ENCODE measurements at regions not wholly inside any gene's neighbourhood (a gene's known extent, or its start where the extent isn't known, plus 50 kb on each side); places are given as distances from the start of the nearest gene placed in this dataset.

DNA sequence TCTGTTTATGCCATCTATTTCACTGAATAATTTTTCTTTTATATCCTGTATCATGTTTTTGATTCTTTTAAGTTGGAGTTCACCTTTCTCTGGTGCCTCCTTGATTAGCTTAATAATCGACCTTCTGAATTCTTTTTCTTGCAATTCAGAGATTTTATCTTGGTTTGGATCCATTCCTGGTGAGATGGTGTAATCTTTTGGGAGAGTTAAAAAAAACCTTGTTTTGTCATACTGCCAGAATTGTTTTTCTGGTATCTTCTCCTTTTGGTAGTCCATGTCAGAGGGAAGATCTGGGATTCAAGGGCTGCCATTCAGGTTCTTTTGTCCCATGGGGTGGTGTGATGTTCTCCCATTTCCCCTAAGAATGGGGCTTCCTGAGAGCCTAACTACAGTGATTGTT, 800.8 kb upstream of the TYRP1 start:
- TF ChIP-seq, protein P1, sequence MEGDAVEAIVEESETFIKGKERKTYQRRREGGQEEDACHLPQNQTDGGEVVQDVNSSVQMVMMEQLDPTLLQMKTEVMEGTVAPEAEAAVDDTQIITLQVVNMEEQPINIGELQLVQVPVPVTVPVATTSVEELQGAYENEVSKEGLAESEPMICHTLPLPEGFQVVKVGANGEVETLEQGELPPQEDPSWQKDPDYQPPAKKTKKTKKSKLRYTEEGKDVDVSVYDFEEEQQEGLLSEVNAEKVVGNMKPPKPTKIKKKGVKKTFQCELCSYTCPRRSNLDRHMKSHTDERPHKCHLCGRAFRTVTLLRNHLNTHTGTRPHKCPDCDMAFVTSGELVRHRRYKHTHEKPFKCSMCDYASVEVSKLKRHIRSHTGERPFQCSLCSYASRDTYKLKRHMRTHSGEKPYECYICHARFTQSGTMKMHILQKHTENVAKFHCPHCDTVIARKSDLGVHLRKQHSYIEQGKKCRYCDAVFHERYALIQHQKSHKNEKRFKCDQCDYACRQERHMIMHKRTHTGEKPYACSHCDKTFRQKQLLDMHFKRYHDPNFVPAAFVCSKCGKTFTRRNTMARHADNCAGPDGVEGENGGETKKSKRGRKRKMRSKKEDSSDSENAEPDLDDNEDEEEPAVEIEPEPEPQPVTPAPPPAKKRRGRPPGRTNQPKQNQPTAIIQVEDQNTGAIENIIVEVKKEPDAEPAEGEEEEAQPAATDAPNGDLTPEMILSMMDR (IDR thresholded peaks at IDR 0.05) = no peak
- no peak for TF ChIP-seq POLR2A (IDR thresholded peaks at IDR 0.05)
- TF ChIP-seq POLR2AphosphoS5 (IDR thresholded peaks at IDR 0.05; ENCODE audit: insufficient read depth in 1 of 2, low read depth in 1 of 2) = no peak
- Histone ChIP-seq H3K27me3 (no peaks in the 10 kb centered on the region), H3K4me3 (no peak overlapping the region), H3K4me1 (no peaks in the 10 kb centered on the region), H3K27ac (no peak overlapping the region), H3K9me3 (no peaks in the 10 kb centered on the region), H3K36me3 (no peaks in the 10 kb centered on the region)
- DNase-seq (ENCODE audit: extremely low spot score in 2 of 2) = no peak
- intact Hi-C loops (cut with DNase I) = no loop called here

DNA sequence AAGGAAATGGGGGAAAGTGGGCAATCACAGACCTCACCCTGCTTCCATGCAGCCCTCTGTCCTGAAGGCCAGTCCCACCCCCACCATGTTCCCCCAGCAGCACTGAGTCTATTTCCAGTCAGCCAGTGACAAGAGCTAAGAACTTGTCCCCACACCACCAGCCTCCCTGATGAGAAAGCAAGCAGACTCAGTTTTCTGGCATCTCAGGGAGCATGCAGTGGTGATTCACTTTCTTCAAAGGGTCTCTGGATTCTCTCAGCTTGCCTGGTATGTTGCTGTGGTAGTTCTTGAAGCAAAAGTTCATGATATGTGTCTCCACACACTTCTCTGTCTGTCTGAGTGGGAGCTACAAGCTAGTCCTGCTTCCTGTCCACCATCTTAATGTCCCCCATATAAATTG, 799.9 kb upstream of the TYRP1 start:
- H3K4me3 ChIP-seq = no peak overlapping the region

DNA sequence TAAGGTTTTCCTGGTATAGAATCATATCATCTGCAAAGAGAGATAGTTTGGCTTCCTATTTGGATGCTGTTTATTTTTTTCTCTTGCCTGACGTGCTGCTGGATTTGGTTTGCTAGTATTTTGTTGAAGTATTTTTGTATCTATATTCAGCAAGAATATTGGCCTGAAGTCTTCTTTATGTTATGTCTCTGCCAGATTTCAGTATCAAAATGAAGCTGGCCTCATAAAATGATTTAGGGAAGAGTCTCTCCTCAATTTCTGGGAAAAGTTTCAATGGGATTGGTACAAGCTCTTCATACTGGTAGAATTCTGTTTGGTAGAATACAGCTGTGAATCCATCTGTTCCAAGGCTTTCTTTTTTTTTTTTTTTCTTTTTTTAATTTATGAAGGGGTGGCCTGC, 799.0 kb upstream of the TYRP1 start:
- H3K4me3 ChIP-seq = no peak overlapping the region
- no peaks in the 10 kb centered on the region for H3K9me3 ChIP-seq
- TF ChIP-seq, protein P1 (IDR thresholded peaks at IDR 0.05) = no peak
- TF ChIP-seq POLR2AphosphoS5 (IDR thresholded peaks at IDR 0.05; ENCODE audit: insufficient read depth in 1 of 2, low read depth in 1 of 2) (no peak), POLR2A (IDR thresholded peaks at IDR 0.05) (no peak)
- intact Hi-C loops (cut with DNase I) = no loop called here
- H3K36me3 ChIP-seq = no peaks in the 10 kb centered on the region
- no peaks in the 10 kb centered on the region for H3K27me3 ChIP-seq
- H3K4me1 ChIP-seq = no peaks in the 10 kb centered on the region
- DNase-seq (ENCODE audit: extremely low spot score in 2 of 2) = no peak
- H3K27ac ChIP-seq = no peak overlapping the region

More for the DNA sequence above, 799.9 kb upstream of the TYRP1 start:
- DNase-seq (ENCODE audit: extremely low spot score in 2 of 2) = no peak
- H3K4me1 ChIP-seq = no peaks in the 10 kb centered on the region
- intact Hi-C loops (cut with DNase I) = no loop called here
- no peaks in the 10 kb centered on the region for H3K9me3 ChIP-seq
- H3K27me3 ChIP-seq = no peaks in the 10 kb centered on the region
- H3K36me3 ChIP-seq = no peaks in the 10 kb centered on the region
- no peak overlapping the region for H3K27ac ChIP-seq
- TF ChIP-seq POLR2A (IDR thresholded peaks at IDR 0.05) (no peak), POLR2AphosphoS5 (IDR thresholded peaks at IDR 0.05; ENCODE audit: insufficient read depth in 1 of 2, low read depth in 1 of 2) (no peak)
- TF ChIP-seq, protein P1 (IDR thresholded peaks at IDR 0.05) = no peak

DNA sequence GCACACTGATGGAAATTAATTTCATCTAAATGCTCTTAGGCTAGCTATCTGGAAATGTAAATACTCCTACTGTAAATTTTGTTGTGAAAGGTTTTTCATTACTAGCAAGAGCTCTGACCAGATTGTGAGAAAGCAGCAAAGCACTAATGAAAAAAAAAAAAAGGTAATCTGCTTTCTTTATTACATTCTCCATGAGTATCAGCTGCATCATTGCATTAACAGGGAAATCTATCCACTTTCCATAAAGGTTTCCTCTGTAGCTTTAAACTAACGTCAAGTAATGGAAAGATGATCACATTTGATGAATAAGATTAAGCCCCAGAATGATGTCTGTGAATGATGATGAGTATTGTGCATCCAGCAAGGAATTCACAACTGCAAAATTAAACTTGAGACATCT, 790.6 kb upstream of the TYRP1 start:
- H3K27me3 ChIP-seq = no peaks in the 10 kb centered on the region
- DNase-seq (ENCODE audit: extremely low spot score in 2 of 2) = no peak
- H3K4me3 ChIP-seq = no peak overlapping the region
- H3K36me3 ChIP-seq = no peaks in the 10 kb centered on the region
- H3K9me3 ChIP-seq = no peaks in the 10 kb centered on the region
- intact Hi-C loops (cut with DNase I) = no loop called here
- no peak for TF ChIP-seq POLR2A (IDR thresholded peaks at IDR 0.05)
- TF ChIP-seq, protein P1 (IDR thresholded peaks at IDR 0.05) = no peak
- no peak for TF ChIP-seq POLR2AphosphoS5 (IDR thresholded peaks at IDR 0.05; ENCODE audit: insufficient read depth in 1 of 2, low read depth in 1 of 2)
- H3K4me1 ChIP-seq = no peaks in the 10 kb centered on the region
- no peak overlapping the region for H3K27ac ChIP-seq

DNA sequence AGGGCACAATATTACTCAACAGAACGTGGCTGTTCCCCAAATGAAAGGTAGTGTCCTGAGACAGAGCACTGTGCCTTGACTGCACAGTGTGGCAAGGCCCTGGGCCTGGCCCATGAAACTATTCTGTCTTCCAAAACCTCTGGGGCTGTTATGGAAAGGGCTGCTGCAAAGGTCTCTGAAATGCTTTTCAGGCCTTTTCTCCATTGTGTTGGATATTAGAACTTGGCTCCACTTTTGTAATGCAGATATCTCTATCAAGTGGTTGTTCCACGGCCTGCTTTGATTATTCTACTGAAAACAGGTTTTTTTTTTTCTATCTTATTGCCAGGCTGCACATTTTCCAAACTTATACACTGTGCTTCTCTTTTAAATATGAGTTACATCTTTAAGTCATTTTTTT, 777.5 kb upstream of the TYRP1 start:
- Histone ChIP-seq H3K9me3 (no peaks in the 10 kb centered on the region), H3K4me3 (no peak overlapping the region), H3K4me1 (no peaks in the 10 kb centered on the region), H3K36me3 (no peaks in the 10 kb centered on the region), H3K27me3 (no peaks in the 10 kb centered on the region), H3K27ac (no peak overlapping the region)
- TF ChIP-seq, protein P1 (IDR thresholded peaks at IDR 0.05) = no peak
- TF ChIP-seq POLR2AphosphoS5 (IDR thresholded peaks at IDR 0.05; ENCODE audit: insufficient read depth in 1 of 2, low read depth in 1 of 2) = no peak
- TF ChIP-seq POLR2A (IDR thresholded peaks at IDR 0.05) = no peak
- no peak for DNase-seq (ENCODE audit: extremely low spot score in 2 of 2)
- intact Hi-C loops (cut with DNase I) = no loop called here

Data from vagina (tissue), 2 donors.